GM12878 (cell line): ENCODE measurements at regions not wholly inside any gene's neighbourhood (a gene's known extent, or its start where the extent isn't known, plus 50 kb on each side); places are given as distances from the start of the nearest gene placed in this dataset.

Source experiments
- ATAC-seq: fragments of 200-7000 bp; cut with Tn5 transposase; 3 replicates; pipeline ENCODE4 v1.9.1; 2020; ENCODE audit warnings: mild to moderate bottlenecking, moderate library complexity
- BruUV-seq: library from RNA; stranded (reverse); fragments of 400-500 nt; replicated peaks from 2 replicates; lab custom pipeline; 2021; lab: Mats Ljungman, UMichigan
- CTCF ChIA-PET: fragments of 300-600 bp; sonication (Branson Sonifier 250); formaldehyde crosslinking; extraction: SDS; loops from one replicate; lab custom pipeline; 2021; ENCODE audit warnings: inconsistent platforms; lab: Yijun Ruan, JAX
- POLR2A ChIA-PET: fragments of 350-600 bp; formaldehyde crosslinking; extraction: SDS; loops from one replicate; lab custom pipeline; 2021; ENCODE audit warnings: inconsistent platforms; lab: Charles Lee
- RAD21 ChIA-PET: fragments of 300-600 bp; sonication (Branson Sonifier 250); formaldehyde crosslinking; loops from one replicate; lab custom pipeline; 2023; ENCODE audit warnings: antibody characterized with exemption; ENCODE audit not compliant: unreplicated experiment; lab: Charles Lee
- SMC1A ChIA-PET: fragments of 300-600 bp; sonication (Branson Sonifier 250); formaldehyde crosslinking; loops from one replicate; lab custom pipeline; 2023; ENCODE audit not compliant: unreplicated experiment, uncharacterized antibody; lab: Charles Lee
- DNase-seq: peaks from one replicate; pipeline ENCODE4 v3.0.0-alpha.2; 2011; ENCODE audit warnings: low read depth, low spot score
- FAIRE-seq: peaks from 3 replicates; lab custom pipeline; 2011; peaks lifted over from hg19 to GRCh38; lab: Jason Lieb, UNC
- H2AFZ ChIP-seq: 2 replicates; pipeline ENCODE4 v1.6.0; 2011; ENCODE audit warnings: low read depth, low read length, control low read depth; ENCODE audit not compliant: control insufficient read depth
- H3K27ac ChIP-seq: 2 replicates; pipeline ENCODE4 v1.5.1; 2011; ENCODE audit warnings: control low read depth; ENCODE audit not compliant: control insufficient read depth, insufficient read depth
- H3K27me3 ChIP-seq, 2 experiments: replicated peaks in 1 of 2; 2 replicates each; pipeline versions ENCODE4 v1.6.0 to v1.6.1; 2011; ENCODE audit warnings: low read length in 1 of 2; ENCODE audit not compliant: control insufficient read depth in 2 of 2, insufficient read depth in 2 of 2
- H3K36me3 ChIP-seq, 2 experiments: 2 replicates each; pipeline ENCODE4 v1.5.1; 2011; ENCODE audit warnings: low read length in 1 of 2; ENCODE audit not compliant: control insufficient read depth in 2 of 2, insufficient read depth in 2 of 2
- H3K4me1 ChIP-seq: 2 replicates; pipeline ENCODE4 v1.6.1; 2011; ENCODE audit warnings: mild to moderate bottlenecking, low read length, moderate library complexity, mixed read lengths; ENCODE audit not compliant: control insufficient read depth, insufficient read depth
- H3K4me2 ChIP-seq: 2 replicates; pipeline ENCODE4 v1.6.0; 2011; ENCODE audit warnings: control low read depth; ENCODE audit not compliant: control insufficient read depth, insufficient read depth
- H3K4me3 ChIP-seq: fragments of 200-600 bp; sonication (generic); 2 replicates; pipeline ENCODE4 v1.5.1; 2016
- H3K79me2 ChIP-seq: 2 replicates; pipeline ENCODE4 v1.6.0; 2011; ENCODE audit warnings: low read length; ENCODE audit not compliant: control insufficient read depth, insufficient read depth
- H3K9ac ChIP-seq: 2 replicates; pipeline ENCODE4 v1.8.0; 2011; ENCODE audit warnings: low read length, control low read depth, mixed read lengths; ENCODE audit not compliant: control insufficient read depth, insufficient read depth
- H3K9me3 ChIP-seq: replicated peaks from 3 replicates; pipeline ENCODE4 v1.5.1; 2011; ENCODE audit warnings: mild to moderate bottlenecking, low read length; ENCODE audit not compliant: control insufficient read depth, insufficient read depth
- H4K20me1 ChIP-seq: 2 replicates; pipeline ENCODE4 v1.6.0; 2011; ENCODE audit not compliant: control insufficient read depth, insufficient read depth
- CUX1 ChIP-seq: IDR thresholded peaks from 2 replicates; pipeline ENCODE4 v1.6.1; 2012; ENCODE audit warnings: improper control_type of control experiment, low read depth, low read length; ENCODE audit not compliant: insufficient replicate concordance
- FOS ChIP-seq: IDR thresholded peaks from 3 replicates; pipeline ENCODE4 v1.6.1; 2011; ENCODE audit warnings: borderline replicate concordance; ENCODE audit not compliant: insufficient read length; ENCODE audit errors: extremely low read depth
- GATAD2B ChIP-seq: fragments of 450-650 bp; conservative IDR thresholded peaks from 2 replicates; pipeline ENCODE4 v1.6.1; 2017; ENCODE audit warnings: low read depth, mild to moderate bottlenecking, moderate library complexity
- PRDM15 ChIP-seq: fragments of 450-650 bp; formaldehyde crosslinking; IDR thresholded peaks from 2 replicates; pipeline ENCODE4 v1.4.0; 2020; ENCODE audit warnings: mild to moderate bottlenecking, moderate library complexity
- TCF7 ChIP-seq: IDR thresholded peaks from 2 replicates; pipeline ENCODE4 v1.6.1; 2014; ENCODE audit warnings: antibody characterized with exemption, borderline replicate concordance
- WGBS: methylation state at CpG from one replicate; pipeline ENCODE4 v1.1.6; 2016; ENCODE audit warnings: low lambda C conversion rate; ENCODE audit not compliant: insufficient replicate concordance, insufficient coverage; ENCODE audit errors: missing lambda C conversion rate; 5-methylcytosine and 5-hydroxymethylcytosine counted together
- in situ Hi-C: fragments of 300-500 bp; cut with MboI; formaldehyde crosslinking; loops from 9 replicates; pipeline ENCODE4 v1.14.3; 2018; ENCODE audit warnings: mixed read lengths
- intact Hi-C: fragments of 100-400 bp; cut with micrococcal nuclease; formaldehyde crosslinking; loops from one replicate; pipeline ENCODE4 v1.14.2; 2022; ENCODE audit not compliant: unreplicated experiment

DNA sequence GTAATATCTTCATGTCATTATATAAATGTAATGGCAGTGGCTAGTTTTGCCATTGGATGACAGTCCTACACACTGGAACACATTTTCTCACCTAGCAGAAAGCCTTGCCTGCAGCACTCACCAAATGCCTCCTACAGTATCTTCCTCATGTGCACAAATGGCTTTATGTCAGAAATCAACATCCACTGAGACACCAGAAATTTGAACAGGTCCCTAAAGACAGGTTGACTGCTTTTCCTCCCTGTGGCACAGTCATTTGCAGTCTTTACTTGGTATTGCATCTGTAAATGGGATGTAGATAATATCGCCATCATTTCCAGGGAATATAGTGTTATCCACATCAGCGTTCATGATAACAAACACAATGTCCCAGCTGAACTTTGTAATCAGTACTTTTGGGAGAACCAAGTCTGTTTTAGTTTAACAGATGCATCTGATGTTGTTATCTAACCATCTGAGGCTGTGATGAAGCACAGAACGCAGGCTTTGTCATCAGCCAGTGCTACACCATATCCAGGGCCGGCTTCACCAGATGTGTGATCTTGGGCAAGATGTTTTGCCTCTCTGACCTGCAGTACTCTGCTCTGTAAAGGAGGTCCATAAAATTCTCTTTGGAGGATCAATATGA lies 83.9 kb upstream of the TAS2R1 start:
- no peak overlapping the region for H3K4me2 ChIP-seq
- H4K20me1 ChIP-seq: no peaks in the 10 kb centered on the region
- WGBS: 16% methylated on average over 4 of the region's 4 CpGs
- no peak overlapping the region for H3K27ac ChIP-seq
- intact Hi-C loops: no loop called here
- no peaks in the 10 kb centered on the region for H3K9me3 ChIP-seq
- no peak for FAIRE-seq
- H3K79me2 ChIP-seq: no peaks in the 10 kb centered on the region
- no peaks in the 10 kb centered on the region for H3K36me3 ChIP-seq
- POLR2A ChIA-PET: no interaction called here
- no peaks in the 10 kb centered on the region; the same call in 1 of the 2 replicates for H3K4me1 ChIP-seq
- H3K4me3 ChIP-seq: no peak overlapping the region
- no peak for TF ChIP-seq GATAD2B
- TF ChIP-seq, all 136 proteins: peak for 0
- Histone ChIP-seq H3K9ac (no peak overlapping the region), H3K27me3 (no peaks in the 10 kb centered on the region), H2AFZ (no peak overlapping the region)
- SMC1A ChIA-PET: interaction anchor here (0.7 to 1.0 kb wide), 2 partner anchors 32 to 81 kb away, joined by 3 read pairs; no protein-coding TSS in a partner anchor
- no TSS peak for BruUV-seq
- CTCF ChIA-PET: no interaction called here
- in situ Hi-C loops: no loop called here
- RAD21 ChIA-PET: no interaction called here
- ATAC-seq (no peak), DNase-seq (no peak)

DNA sequence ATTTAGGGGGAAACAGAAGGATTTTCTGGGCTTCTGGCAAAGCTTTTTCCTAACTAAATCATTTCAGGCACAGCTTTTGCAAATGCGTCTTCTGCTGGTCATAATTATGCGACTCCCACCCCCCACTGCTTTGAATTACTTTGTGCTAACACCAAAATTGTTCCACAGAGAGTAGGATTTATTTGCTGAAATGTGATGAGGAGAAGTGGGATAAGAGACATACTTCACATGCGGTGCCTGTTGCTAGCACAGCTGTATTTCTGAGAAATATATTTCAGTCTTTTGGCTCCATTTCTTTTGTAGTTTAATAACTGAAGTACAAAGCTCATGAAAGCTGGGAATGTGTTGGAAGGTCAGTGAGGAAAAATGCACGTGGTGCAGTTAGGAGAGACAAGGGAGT lies 83.2 kb upstream of the TAS2R1 start:
- Histone ChIP-seq H3K4me2 (no peak overlapping the region), H3K79me2 (no peaks in the 10 kb centered on the region), H3K9ac (no peak overlapping the region), H2AFZ (no peak overlapping the region), H3K27me3 (no peaks in the 10 kb centered on the region), H4K20me1 (no peaks in the 10 kb centered on the region), H3K4me1 (no peaks in the 10 kb centered on the region; the same call in 1 of the 2 replicates), H3K4me3 (no peak overlapping the region), H3K9me3 (no peaks in the 10 kb centered on the region), H3K36me3 (no peaks in the 10 kb centered on the region), H3K27ac (no peak overlapping the region)
- ChIA-PET POLR2A (no interaction called here), RAD21 (no interaction called here), SMC1A (interaction anchor here (0.7 kb wide), 1 partner anchor 82 kb away, joined by 3 read pairs; no protein-coding TSS in a partner anchor), CTCF (no interaction called here)
- no peak for FAIRE-seq
- ATAC-seq: no peak
- DNase-seq: no peak
- in situ Hi-C loops (no loop called here), intact Hi-C loops (no loop called here)
- 55% methylated on average over 4 of the region's 4 CpGs for WGBS
- no TSS peak for BruUV-seq
- TF ChIP-seq PRDM15 (CRISPR knock-in tag) (no peak), FOS (no peak), TCF7 (no peak), CUX1 (no peak)
